Mucosa of gallbladder (tissue), 1 donor: ENCODE measurements at regions not wholly inside any gene's neighbourhood (a gene's known extent, or its start where the extent isn't known, plus 50 kb on each side); places are given as distances from the start of the nearest gene placed in this dataset.
"Not testable (repeated sequence)": the region's sequence is repeated elsewhere in the genome, so short reads cannot be mapped to it uniquely, and the experiment has no call there.

ENCODE experiments used
- DNase-seq: peaks from one replicate; pipeline ENCODE4 v3.0.0-alpha.2; 2020; ENCODE audit warnings: low spot score
- donor health status: DM: no; HTN: no; CAD: no.

DNA sequence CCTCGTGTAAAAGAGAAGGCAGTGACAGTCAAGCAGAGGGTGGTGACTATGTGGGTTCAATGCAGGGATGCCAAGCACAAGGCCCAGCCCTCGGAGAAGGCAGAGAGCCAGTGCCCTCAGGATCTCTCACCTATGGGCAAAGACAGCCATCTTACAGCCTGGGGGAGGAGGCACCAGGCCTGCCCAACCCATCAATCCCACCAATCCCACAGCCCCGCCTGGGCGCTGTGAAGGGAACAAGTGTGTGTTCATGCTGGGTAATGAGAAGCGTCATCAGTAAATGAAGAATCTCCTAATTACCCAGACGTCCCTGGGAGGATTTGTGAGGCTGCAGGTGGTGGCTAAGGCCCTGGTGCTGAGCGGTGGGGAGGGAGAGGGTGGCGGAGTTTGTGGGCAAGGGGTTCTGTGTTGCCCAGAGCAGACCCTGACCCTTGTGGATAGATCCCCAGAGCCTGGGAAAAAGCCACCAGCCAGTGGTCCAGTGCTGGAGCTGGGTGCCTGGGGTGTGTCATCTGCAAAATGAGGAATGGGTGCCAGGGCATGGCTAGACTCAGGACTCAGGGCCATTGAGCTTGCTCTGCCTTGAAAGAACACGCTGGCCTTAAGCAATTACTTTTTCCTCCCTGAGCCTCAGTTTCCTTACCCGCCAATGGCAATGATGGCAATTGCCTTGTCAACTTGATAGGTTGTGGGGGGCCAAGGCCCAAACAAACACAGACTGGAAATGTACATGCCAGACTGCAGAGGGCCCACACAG, 128.1 kb upstream of the UNC5B start:
- DNase-seq: no peak

GRCh38 chr10:71084818-71085126, 127.6 kb upstream of the UNC5B start:
- DNase-seq: no peak

DNA sequence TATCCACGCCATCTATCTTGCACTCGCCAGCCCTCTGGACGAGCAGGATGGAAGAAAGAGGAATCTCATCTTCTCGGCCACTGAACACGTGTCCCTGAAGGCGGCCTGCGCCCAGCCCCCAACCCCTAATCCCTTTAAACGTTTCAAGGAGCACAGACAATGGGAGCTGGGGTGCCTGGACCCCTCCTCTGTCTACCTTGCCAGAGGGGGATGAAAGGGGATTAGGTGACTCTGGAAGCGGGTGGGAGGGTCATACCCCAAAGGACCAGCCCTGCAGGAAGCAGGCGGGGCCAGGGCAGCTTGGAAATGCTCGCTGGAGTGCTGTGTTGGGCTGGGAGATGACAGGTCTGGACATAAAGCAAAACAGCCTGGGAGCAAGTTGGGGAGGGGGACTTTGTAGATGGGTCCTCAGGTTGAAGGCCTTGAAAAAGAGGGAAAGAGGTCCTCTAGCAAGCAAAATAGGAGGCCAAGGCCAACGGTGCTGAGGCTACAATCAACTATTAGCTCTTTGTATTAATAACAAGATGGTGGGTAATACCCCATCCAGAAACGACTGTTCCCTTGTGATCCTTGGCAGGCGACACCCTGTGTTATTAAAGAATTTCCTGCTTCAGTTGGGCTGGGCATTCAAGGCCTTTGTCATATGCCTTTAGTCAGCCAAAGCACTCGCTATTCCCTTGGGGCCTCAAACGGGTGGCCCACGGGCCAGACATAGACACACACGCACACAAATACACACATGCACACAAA, 126.5 kb upstream of the UNC5B start:
- peak; percentile 8 for DNase-seq

- peak; percentile 2 for DNase-seq
Measured at GRCh38 chr10:71086439-71087080, 125.8 kb upstream of the UNC5B start.

DNA sequence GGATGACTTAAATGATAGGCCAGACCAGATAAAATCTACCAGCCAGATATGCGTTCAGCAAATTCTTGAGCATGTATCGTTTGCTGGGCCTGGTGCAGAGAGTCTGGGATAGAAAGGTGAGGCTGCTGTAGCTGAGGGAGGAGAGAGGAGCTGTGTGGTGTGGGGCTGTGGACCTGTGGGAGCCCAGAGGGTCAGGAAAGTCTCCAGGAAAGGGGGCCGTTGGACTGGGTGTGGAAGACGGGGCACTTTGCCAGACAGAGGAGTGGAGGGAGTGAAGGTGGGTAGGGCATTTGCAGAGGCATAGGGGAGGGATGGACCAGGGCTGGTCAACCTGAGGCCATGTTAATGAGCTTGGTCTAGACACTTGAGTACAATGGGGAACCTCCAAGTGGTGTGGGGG, 124.7 kb upstream of the UNC5B start:
- DNase-seq: peak; percentile 7

DNA sequence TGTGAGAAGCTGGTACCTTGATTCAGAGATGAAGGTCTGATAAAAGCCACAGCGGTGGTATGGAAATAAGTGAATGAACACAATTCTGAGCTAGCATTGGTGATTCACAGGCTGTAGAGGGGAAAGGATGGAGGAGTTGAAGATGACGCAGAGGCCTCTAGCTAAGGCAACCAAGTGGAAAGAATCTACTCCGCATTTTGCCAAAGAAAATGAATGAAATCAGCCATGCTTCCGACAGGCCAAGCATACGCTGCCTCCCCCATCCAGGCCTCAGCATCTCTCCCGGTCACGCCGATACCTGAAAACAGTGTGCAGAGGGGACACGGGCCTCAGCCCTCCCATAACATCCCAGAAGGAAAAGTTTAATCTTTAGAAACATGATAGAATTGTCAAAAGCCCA, 124.3 kb upstream of the UNC5B start:
- no peak for DNase-seq

- DNase-seq: not testable (repeated sequence)
Measured at GRCh38 chr10:71088578-71088977, 123.8 kb upstream of the UNC5B start.

DNA sequence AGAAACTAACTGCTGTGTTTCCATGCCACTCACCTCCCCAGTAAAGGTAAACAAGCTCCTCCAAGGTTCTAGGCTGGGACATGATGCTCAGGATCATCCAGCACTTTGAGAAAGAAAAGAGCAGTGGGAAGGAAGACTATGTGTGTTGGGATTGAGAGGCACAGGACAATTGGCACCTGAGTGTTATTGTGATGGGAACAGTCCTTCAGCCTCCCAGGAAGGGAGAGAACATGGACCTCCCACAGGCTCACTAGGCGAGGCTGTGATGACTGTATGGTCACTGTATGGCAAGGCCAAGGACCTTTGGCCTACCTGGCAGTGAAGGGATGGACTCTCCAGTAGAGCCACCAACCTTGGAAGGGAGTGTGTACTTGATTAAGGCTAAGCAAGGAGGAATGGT, 123.2 kb upstream of the UNC5B start:
- peak; percentile 3 for DNase-seq

- DNase-seq: peak; percentile 1
Measured at GRCh38 chr10:71090330-71090729, 122.0 kb upstream of the UNC5B start.

DNA sequence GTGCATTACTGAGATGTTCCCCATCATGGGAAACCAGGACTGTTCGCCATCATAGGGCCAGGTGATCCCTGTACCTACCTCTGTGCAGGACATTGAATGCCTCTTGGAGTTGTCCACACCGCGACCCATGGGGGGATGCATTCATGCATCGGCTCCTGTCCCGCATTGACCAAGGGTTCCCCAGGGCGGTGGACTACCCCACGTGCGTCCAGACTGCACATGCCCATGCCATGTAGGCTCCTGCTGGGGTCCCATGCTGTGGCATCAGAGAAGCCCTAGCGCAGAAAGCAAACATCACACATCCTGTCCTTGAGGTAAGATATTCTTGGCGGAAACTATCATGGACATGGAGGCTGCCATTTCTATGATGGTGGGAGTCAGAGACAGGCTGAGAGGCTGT, 121.6 kb upstream of the UNC5B start:
- DNase-seq: peak; percentile 2

GRCh38 chr10:71092812-71093401, 119.5 kb upstream of the UNC5B start:
- peak; percentile 9 for DNase-seq

GRCh38 chr10:71093531-71093930, 118.8 kb upstream of the UNC5B start:
- DNase-seq: no peak

- DNase-seq: no peak
Measured at GRCh38 chr10:71094712-71095390, 117.5 kb upstream of the UNC5B start.

GRCh38 chr10:71099731-71100361, 112.5 kb upstream of the UNC5B start:
- no peak for DNase-seq

GRCh38 chr10:71103961-71104360, 108.4 kb upstream of the UNC5B start:
- DNase-seq: no peak

DNA sequence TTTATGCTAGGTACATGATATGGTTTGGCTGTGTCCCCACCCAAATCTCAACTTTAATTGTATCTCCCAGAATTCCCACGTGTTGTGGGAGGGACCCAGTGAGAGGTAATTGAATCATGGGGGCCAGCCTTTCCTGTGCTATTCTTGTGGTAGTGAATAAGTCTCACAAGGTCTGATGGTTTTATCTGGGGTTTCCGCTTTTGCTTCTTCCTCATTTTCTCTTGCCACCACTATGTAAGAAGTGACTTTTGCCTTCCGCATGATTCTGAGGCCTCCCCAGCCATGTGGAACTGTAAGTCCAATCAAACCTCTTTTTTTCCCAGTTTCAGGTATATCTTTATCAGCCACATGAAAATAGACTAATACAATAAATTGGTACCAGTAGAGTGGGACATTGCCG, 106.2 kb upstream of the UNC5B start:
- not testable (repeated sequence) for DNase-seq

DNA sequence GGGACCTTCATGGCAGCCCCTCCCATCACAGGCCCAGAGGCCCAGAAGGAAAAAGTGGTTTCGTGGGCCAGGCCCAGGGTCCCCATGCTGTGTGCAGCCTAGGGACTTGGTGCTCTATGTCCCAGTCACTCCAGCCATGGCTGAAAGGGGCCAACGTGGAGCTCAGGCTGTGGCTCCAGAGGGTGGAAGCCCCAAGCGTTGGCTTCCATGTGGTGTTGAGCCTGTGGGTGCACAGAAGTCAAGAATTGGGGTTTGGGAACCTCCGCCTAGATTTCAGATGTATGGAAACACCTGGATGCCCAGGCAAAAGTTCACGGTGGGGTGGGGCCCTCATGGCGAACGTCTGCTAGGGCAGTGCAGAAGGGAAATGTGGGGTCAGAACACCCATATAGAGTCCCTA, 105.3 kb upstream of the UNC5B start:
- DNase-seq: not testable (repeated sequence)

GRCh38 chr10:71108042-71108441, 104.3 kb upstream of the UNC5B start:
- DNase-seq: not testable (repeated sequence)

DNA sequence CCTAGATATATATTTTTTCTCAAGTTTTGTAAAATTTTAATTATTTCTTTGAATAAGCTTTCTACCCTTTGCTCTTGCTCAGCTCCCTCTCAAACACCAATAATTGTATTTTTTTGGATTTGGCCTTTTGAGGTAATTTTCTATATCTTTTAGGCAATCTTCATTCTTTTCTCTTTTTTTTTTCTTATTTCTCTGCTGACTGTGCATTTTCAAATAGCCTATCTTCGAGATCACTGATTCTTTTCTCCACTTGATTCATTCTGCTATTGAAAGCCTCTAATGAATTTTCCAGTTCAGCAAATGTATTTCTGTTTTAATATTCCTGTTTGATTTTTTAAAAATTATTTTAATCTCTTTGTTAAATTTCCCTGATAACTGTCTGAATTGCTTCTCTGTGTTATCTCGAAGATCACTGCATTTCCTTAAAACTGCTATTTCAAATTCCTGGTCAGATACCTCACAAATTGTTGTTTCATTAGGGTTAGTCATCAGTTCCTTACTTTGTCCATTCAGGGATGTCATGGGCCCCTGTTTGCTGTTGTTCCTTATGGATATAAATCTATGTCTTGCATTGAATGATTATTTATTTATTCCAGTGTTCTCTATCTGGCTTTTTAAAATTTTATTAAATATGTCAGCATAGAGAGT, 100.1 kb upstream of the UNC5B start:
- DNase-seq: no peak

DNA sequence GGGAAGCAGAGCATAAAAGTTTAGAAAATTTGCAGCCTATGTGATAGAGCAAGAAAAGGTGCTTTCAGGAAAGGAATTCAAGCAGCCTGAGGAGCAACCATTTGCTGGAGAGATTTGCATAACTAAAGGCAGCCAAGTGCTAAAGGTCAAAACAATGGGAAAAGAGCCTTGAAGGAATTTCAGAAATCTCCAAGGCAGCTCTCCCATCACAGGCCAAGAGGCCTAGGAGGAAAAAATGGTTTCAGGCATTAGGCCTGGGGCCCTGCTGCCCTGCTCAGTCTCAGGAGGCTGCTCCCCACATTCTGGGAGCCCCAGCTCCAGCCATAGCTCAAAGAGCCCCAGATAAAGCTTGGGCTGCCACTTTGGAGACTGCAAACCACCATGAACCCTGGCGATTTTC, 95.9 kb upstream of the UNC5B start:
- no peak for DNase-seq

GRCh38 chr10:71117589-71117988, 94.8 kb upstream of the UNC5B start:
- DNase-seq: not testable (repeated sequence)
